ENCODE measurements at regions not wholly inside any gene's neighbourhood (a gene's known extent, or its start where the extent isn't known, plus 50 kb on each side); places are given as distances from the start of the nearest gene placed in this dataset.

DNA sequence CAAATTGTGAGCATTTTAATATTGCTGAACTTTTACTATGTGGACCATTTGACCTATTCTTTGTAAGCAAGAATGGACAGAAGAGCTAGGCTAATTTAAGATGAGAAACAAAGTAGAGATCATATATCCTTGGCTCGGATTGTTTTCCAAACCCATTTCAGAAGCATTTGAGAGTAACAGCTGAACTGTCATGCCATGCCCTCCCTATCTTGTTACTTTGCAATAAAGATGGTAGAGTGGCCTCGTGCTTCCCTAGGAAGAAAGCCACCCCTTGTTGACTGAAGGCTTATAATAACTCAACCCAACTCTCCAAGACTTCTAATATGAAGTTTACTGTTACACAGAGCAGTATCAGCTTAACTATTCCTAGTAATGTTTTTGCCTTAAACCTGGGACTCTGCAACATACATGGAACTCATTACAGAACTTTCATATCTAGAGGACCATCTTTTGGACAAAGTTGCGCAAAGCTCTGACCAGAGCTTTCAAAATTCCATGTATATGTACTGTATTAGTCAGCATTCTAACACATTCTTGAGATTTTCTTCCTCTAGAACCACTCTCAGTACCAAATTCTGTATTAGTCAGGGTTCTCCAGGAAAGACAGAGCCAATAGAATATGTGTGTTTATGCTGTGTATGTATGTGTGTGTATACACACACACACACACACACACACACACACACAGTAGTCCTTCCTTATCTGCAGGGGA, 68.7 kb downstream of the ADAMTS1 start:
- TF ChIP-seq POLR2A (IDR thresholded peaks at IDR 0.05; ENCODE audit: low read depth, low read length): no peak
- no peak for TF ChIP-seq MXI1 (IDR thresholded peaks at IDR 0.05; ENCODE audit: borderline replicate concordance, low read depth, low read length)
- no peak for TF ChIP-seq CTCF (conservative IDR thresholded peaks at IDR 0.05; ENCODE audit: low read depth, low read length)
- no peak for TF ChIP-seq RFX5 (IDR thresholded peaks at IDR 0.05; ENCODE audit: low read depth, low read length)
- TF ChIP-seq BHLHE40 (IDR thresholded peaks at IDR 0.05; ENCODE audit: low read depth, low read length): no peak
- no peak for TF ChIP-seq USF2 (IDR thresholded peaks at IDR 0.05; ENCODE audit: low read depth, low read length)
- no peak for TF ChIP-seq RCOR1 (IDR thresholded peaks at IDR 0.05; ENCODE audit: insufficient replicate concordance, low read length)
